ENCODE measurements at regions not wholly inside any gene's neighbourhood (a gene's known extent, or its start where the extent isn't known, plus 50 kb on each side); places are given as distances from the start of the nearest gene placed in this dataset.

DNA sequence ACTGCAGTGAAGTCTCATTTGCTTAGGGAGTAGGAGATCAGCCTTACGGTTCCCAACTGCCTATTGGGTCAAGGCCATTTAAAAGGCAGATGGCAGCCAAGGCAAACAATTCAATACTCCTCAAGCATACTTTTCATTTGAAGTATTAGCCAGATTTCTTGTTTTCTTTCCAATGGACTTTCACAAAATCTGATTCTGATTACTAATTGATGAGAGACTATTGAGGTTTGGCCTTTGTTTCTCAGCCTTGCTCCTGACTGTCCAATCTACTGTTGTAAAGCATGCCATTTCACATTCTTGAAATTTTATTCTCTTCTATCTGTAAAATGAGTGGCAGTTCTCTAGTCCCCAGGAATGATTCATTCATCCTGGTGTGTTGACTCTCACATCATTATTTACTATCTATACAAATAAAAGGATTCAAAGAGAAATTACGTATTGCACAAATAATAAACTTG is 166.2 kb upstream of the TGFBR2 start:
- Histone ChIP-seq H3K4me2 (ENCODE audit: low read length) (no peak overlapping the region), H3K79me2 (replicated peaks; ENCODE audit: insufficient read depth, low read length) (no peaks in the 10 kb centered on the region)
- TF ChIP-seq MXI1 (conservative IDR thresholded peaks at IDR 0.05; ENCODE audit: poor library complexity, severe bottlenecking) = no peak
- no peak for TF ChIP-seq POLR2AphosphoS5 (IDR thresholded peaks at IDR 0.05)
- no peak for TF ChIP-seq EZH2 (IDR thresholded peaks at IDR 0.05; ENCODE audit: borderline replicate concordance, insufficient read depth, low read length, poor library complexity, severe bottlenecking)
- TF ChIP-seq, protein P1, sequence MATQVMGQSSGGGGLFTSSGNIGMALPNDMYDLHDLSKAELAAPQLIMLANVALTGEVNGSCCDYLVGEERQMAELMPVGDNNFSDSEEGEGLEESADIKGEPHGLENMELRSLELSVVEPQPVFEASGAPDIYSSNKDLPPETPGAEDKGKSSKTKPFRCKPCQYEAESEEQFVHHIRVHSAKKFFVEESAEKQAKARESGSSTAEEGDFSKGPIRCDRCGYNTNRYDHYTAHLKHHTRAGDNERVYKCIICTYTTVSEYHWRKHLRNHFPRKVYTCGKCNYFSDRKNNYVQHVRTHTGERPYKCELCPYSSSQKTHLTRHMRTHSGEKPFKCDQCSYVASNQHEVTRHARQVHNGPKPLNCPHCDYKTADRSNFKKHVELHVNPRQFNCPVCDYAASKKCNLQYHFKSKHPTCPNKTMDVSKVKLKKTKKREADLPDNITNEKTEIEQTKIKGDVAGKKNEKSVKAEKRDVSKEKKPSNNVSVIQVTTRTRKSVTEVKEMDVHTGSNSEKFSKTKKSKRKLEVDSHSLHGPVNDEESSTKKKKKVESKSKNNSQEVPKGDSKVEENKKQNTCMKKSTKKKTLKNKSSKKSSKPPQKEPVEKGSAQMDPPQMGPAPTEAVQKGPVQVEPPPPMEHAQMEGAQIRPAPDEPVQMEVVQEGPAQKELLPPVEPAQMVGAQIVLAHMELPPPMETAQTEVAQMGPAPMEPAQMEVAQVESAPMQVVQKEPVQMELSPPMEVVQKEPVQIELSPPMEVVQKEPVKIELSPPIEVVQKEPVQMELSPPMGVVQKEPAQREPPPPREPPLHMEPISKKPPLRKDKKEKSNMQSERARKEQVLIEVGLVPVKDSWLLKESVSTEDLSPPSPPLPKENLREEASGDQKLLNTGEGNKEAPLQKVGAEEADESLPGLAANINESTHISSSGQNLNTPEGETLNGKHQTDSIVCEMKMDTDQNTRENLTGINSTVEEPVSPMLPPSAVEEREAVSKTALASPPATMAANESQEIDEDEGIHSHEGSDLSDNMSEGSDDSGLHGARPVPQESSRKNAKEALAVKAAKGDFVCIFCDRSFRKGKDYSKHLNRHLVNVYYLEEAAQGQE (IDR thresholded peaks at IDR 0.05; ENCODE audit: borderline replicate concordance) = no peak
- TF ChIP-seq, protein P2, sequence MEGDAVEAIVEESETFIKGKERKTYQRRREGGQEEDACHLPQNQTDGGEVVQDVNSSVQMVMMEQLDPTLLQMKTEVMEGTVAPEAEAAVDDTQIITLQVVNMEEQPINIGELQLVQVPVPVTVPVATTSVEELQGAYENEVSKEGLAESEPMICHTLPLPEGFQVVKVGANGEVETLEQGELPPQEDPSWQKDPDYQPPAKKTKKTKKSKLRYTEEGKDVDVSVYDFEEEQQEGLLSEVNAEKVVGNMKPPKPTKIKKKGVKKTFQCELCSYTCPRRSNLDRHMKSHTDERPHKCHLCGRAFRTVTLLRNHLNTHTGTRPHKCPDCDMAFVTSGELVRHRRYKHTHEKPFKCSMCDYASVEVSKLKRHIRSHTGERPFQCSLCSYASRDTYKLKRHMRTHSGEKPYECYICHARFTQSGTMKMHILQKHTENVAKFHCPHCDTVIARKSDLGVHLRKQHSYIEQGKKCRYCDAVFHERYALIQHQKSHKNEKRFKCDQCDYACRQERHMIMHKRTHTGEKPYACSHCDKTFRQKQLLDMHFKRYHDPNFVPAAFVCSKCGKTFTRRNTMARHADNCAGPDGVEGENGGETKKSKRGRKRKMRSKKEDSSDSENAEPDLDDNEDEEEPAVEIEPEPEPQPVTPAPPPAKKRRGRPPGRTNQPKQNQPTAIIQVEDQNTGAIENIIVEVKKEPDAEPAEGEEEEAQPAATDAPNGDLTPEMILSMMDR (IDR thresholded peaks at IDR 0.05; ENCODE audit: poor library complexity, severe bottlenecking) = no peak
- TF ChIP-seq EP300 (conservative IDR thresholded peaks at IDR 0.05; ENCODE audit: poor library complexity, severe bottlenecking) = no peak
- TF ChIP-seq SMC3 (conservative IDR thresholded peaks at IDR 0.05; ENCODE audit: poor library complexity) = no peak
- no peak for TF ChIP-seq TAF1 (IDR thresholded peaks at IDR 0.05; ENCODE audit: low read depth)
- no peak for TF ChIP-seq RAD21 (conservative IDR thresholded peaks at IDR 0.05)

DNA sequence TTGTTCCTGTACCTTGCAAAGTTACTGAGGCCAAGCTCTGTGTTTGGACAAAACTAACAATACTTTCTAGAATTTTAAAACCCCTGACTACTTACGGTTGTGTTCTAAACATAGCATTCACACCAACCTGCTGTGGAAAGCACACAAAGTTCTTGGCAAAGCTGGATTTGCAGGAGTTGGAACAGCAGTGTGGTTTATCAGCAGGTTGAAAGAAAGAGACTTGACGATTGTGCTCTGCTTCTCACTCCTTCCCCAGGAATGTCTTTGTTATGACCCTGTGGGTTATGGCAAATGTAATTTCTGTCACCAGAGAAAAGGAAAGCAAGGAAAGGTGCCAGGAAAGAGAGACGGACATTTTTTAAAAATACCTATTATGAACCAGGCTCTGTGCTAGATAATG is 165.5 kb upstream of the TGFBR2 start:
- no peaks in the 10 kb centered on the region for H3K9me2 ChIP-seq (ENCODE audit: insufficient read depth, low read length)
- H3K79me2 ChIP-seq (replicated peaks; ENCODE audit: insufficient read depth, low read length) = no peaks in the 10 kb centered on the region
- no peak overlapping the region for H3K4me2 ChIP-seq (ENCODE audit: low read length)
- no peaks in the 10 kb centered on the region for H3K9me3 ChIP-seq (ENCODE audit: low read length)
- TF ChIP-seq SMC3 (conservative IDR thresholded peaks at IDR 0.05; ENCODE audit: poor library complexity) (no peak), EZH2 (IDR thresholded peaks at IDR 0.05; ENCODE audit: borderline replicate concordance, insufficient read depth, low read length, poor library complexity, severe bottlenecking) (no peak), RAD21 (conservative IDR thresholded peaks at IDR 0.05) (no peak), POLR2AphosphoS5 (IDR thresholded peaks at IDR 0.05) (no peak), TAF1 (IDR thresholded peaks at IDR 0.05; ENCODE audit: low read depth) (no peak)
- H3K4me3 ChIP-seq (ENCODE audit: low read length) = no peak overlapping the region
- no peak overlapping the region for H3K27ac ChIP-seq (ENCODE audit: low read length)
- no peaks in the 10 kb centered on the region for H3K27me3 ChIP-seq (ENCODE audit: insufficient read depth, low read depth, low read length)
- H2AFZ ChIP-seq (ENCODE audit: low read depth, low read length) = no peak overlapping the region
- H4K20me1 ChIP-seq (ENCODE audit: insufficient read depth) = no peaks in the 10 kb centered on the region
- no peaks in the 10 kb centered on the region for H3F3A ChIP-seq (ENCODE audit: insufficient read depth, low read length, poor library complexity, severe bottlenecking)
- no peaks in the 10 kb centered on the region for H3K36me3 ChIP-seq (ENCODE audit: insufficient read depth, low read length)
- H3K9ac ChIP-seq (ENCODE audit: low read length) = no peak overlapping the region

More for the DNA sequence above, 166.2 kb upstream of the TGFBR2 start:
- Histone ChIP-seq H3K4me3 (ENCODE audit: low read length) (no peak overlapping the region), H4K20me1 (ENCODE audit: insufficient read depth) (no peaks in the 10 kb centered on the region), H3K27me3 (ENCODE audit: insufficient read depth, low read depth, low read length) (no peaks in the 10 kb centered on the region), H2AFZ (ENCODE audit: low read depth, low read length) (no peak overlapping the region), H3K9me2 (ENCODE audit: insufficient read depth, low read length) (no peaks in the 10 kb centered on the region), H3K27ac (ENCODE audit: low read length) (no peak overlapping the region), H3K9ac (ENCODE audit: low read length) (no peak overlapping the region), H3K36me3 (ENCODE audit: insufficient read depth, low read length) (no peaks in the 10 kb centered on the region), H3K9me3 (ENCODE audit: low read length) (no peaks in the 10 kb centered on the region), H3F3A (ENCODE audit: insufficient read depth, low read length, poor library complexity, severe bottlenecking) (no peaks in the 10 kb centered on the region)

Data from neural cell (in vitro differentiated cells).